Spleen (tissue), 11 donors: ENCODE measurements at regions not wholly inside any gene's neighbourhood (a gene's known extent, or its start where the extent isn't known, plus 50 kb on each side); places are given as distances from the start of the nearest gene placed in this dataset.

ENCODE experiments used
- DNase-seq: peaks from one replicate; pipeline ENCODE4 v3.0.0-alpha.2; 2020
- H3K27ac ChIP-seq, 8 donors: fragments of 200-600 bp; sonication (generic) in 7 of 8; 1 replicate in 4 of 8; 2 replicates in 4 of 8; pipeline versions ENCODE4 v1.5.0 to v1.8.0; 2016 to 2021; ENCODE audit warnings: inconsistent platforms in 4 of 8, mild to moderate bottlenecking in 4 of 8, moderate library complexity in 1 of 8
- H3K27me3 ChIP-seq, 7 donors: fragments of 200-600 bp; sonication (generic) in 6 of 7; replicated peaks in 1 of 7; 1 replicate in 4 of 7; 2 replicates in 3 of 7; pipeline versions ENCODE4 v1.5.0 to v1.8.0; 2016 to 2021; ENCODE audit warnings: inconsistent platforms in 3 of 7, mild to moderate bottlenecking in 1 of 7
- H3K36me3 ChIP-seq, 6 donors: fragments of 200-600 bp; sonication (generic) in 5 of 6; 1 replicate in 4 of 6; 2 replicates in 2 of 6; pipeline versions ENCODE4 v1.5.0 to v1.8.0; 2016 to 2021; ENCODE audit warnings: inconsistent platforms in 2 of 6
- H3K4me1 ChIP-seq, 6 donors: fragments of 200-600 bp; sonication (generic) in 5 of 6; 1 replicate in 3 of 6; 2 replicates in 3 of 6; pipeline versions ENCODE4 v1.5.0 to v1.8.0; 2016 to 2021; ENCODE audit warnings: inconsistent platforms in 3 of 6
- H3K4me3 ChIP-seq, 8 donors: fragments of 200-600 bp; sonication (generic) in 7 of 8; 1 replicate in 4 of 8; 2 replicates in 4 of 8; pipeline versions ENCODE4 v1.5.0 to v1.8.0; 2016 to 2021; ENCODE audit warnings: inconsistent platforms in 4 of 8, mild to moderate bottlenecking in 4 of 8, moderate library complexity in 2 of 8
- H3K9me3 ChIP-seq, 8 donors: fragments of 200-600 bp; sonication (generic) in 7 of 8; 1 replicate in 4 of 8; 2 replicates in 4 of 8; pipeline versions ENCODE4 v1.5.0 to v1.8.0; 2016 to 2021; ENCODE audit warnings: inconsistent platforms in 4 of 8
- CTCF ChIP-seq, 11 experiments: fragments of 200-600 bp in 7 of 11; fragments of 450-650 bp in 4 of 11; sonication (generic) in 4 of 11; IDR thresholded peaks in 8 of 11; conservative IDR thresholded peaks in 3 of 11; 1 replicate in 7 of 11; 2 replicates in 4 of 11; pipeline versions ENCODE4 v1.4.0 to v1.8.0; 2016 to 2021; ENCODE audit warnings: antibody characterized with exemption in 11 of 11, inconsistent platforms in 4 of 11, mild to moderate bottlenecking in 1 of 11
- POLR2A ChIP-seq, 3 donors: fragments of 450-650 bp; IDR thresholded peaks; one replicate each; pipeline ENCODE4 v1.5.1; 2017; ENCODE audit warnings: antibody characterized with exemption in 3 of 3, mild to moderate bottlenecking in 1 of 3
- POLR2AphosphoS5 ChIP-seq, 3 donors: sonication (generic); formaldehyde crosslinking; IDR thresholded peaks; one replicate each; pipeline ENCODE4 v1.5.1; 2017; ENCODE audit warnings: antibody characterized with exemption in 3 of 3
- WGBS, 5 donors: extraction: QIAGEN DNeasy Blood & Tissue Kit in 3 of 5; methylation state at CpG; one replicate each; pipeline versions ENCODE4 v1.1.5 to v1.1.7; 2013 to 2018; 5-methylcytosine and 5-hydroxymethylcytosine counted together
- intact Hi-C: fragments of 100-400 bp; cut with DNase I; formaldehyde crosslinking; loops from one replicate; pipeline ENCODE4 v1.15.0; 2023; ENCODE audit warnings: low total_unique reads
- donor health status: healthy with polysubstance abuse.
- donor health status: DM: no; HTN: no; CAD: no; lungs with moderate emphysema.
- donor health status: DM: no; HTN: no; CAD: no.
- donor health status: Bipolar disorder and iron deficiency.
- donor health status: healthy.
- donor health status: DM: no; HTN: no; CAD: no.
- donor health status: DM: yes; HTN: yes; CAD: no.

DNA sequence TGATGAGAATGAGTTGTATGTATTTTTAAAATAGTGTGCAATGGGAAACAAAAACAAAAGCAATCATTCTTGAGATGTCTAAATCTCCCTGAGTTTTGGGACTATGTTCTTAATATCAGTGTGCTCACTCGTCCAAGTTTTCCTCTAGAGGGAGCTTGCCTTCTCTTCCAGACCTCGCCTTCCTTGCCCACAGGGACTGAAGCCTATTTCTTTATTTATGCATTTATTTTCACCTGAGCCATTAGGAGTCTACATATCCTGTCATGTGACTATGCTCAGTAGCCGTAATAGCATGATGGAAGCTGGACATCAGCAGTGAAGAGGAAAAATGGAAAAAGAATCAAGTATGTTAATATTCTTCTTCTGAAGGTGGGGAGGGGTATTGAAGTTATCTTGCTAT is 131.2 kb downstream of the SH3BGRL2 start:
- Histone ChIP-seq H3K9me3 (peaks cover 0 to 13% (median 9%) of the 10 kb centered on the region in 8 donors), H3K27me3 (peaks cover 0 to 18% (median 0%) of the 10 kb centered on the region in 7 donors), H3K27ac (no peak overlapping the region), H3K4me1 (no peaks in the 10 kb centered on the region), H3K36me3 (no peaks in the 10 kb centered on the region), H3K4me3 (no peak overlapping the region)
- intact Hi-C loops: no loop called here
- 34 to 45% (median 39%) methylated on average over 3 of the region's 3 CpGs for WGBS, 5 donors
- DNase-seq: no peak
- TF ChIP-seq POLR2A (IDR thresholded peaks at IDR 0.05): no peak
- no peak for TF ChIP-seq POLR2AphosphoS5 (IDR thresholded peaks at IDR 0.05)
- TF ChIP-seq CTCF (IDR thresholded peaks at IDR 0.05 in 8 of 11, conservative IDR thresholded peaks at IDR 0.05 in 3 of 11): no peak

DNA sequence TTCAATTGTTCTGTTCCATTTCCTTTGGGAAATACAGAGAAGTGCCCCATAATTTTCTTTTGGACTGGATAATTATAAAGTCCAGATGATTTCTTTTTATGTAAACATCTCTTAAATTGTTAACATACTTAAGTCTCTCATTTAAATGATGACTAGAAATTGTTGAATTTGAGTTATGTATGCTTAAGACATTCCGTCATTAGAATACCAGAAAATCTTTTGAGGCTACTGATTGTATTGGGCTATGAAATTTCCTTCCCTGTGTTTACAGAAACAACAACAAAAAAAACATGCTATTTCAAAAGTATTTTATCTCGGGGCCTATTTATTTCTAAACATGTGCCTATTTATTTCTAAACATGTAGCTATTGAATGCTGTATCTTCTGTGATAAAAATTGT is 125.4 kb downstream of the SH3BGRL2 start:
- no peak for DNase-seq
- no peaks in the 10 kb centered on the region for H3K4me1 ChIP-seq
- intact Hi-C loops: no loop called here
- H3K9me3 ChIP-seq: no peaks in the 10 kb centered on the region
- 59 to 75% (median 71%) methylated on average over 2 of the region's 2 CpGs for WGBS, 5 donors
- H3K27ac ChIP-seq: no peak overlapping the region
- H3K27me3 ChIP-seq: peaks cover 0 to 14% (median 0%) of the 10 kb centered on the region in 7 donors
- H3K4me3 ChIP-seq: no peak overlapping the region
- no peaks in the 10 kb centered on the region for H3K36me3 ChIP-seq
- TF ChIP-seq POLR2AphosphoS5 (IDR thresholded peaks at IDR 0.05) (no peak), CTCF (IDR thresholded peaks at IDR 0.05 in 8 of 11, conservative IDR thresholded peaks at IDR 0.05 in 3 of 11) (no peak)

DNA sequence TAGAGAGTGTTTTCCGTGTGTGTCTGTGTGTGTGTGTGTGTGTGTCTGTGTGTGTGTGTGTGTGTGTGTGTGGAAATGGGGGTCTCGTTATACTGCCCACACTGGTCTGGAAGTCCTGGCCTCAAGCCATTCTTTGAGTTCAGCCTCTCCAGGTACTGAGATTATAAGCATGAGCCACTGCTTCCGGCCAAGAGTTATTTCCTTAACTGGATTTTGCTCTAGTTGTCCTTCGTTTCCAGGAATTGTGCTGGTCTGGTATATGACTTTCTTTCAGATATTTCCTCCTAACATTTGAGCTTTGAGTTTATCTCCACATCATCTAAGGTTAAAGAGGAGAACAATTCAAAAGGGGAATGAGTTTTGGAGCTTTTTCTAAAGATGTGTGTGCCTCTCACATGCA is 124.8 kb downstream of the SH3BGRL2 start:
- Histone ChIP-seq H3K36me3 (no peaks in the 10 kb centered on the region), H3K4me1 (no peaks in the 10 kb centered on the region), H3K9me3 (no peaks in the 10 kb centered on the region), H3K4me3 (no peak overlapping the region), H3K27me3 (peaks cover 0 to 8% (median 0%) of the 10 kb centered on the region in 7 donors), H3K27ac (no peak overlapping the region)
- TF ChIP-seq POLR2AphosphoS5 (IDR thresholded peaks at IDR 0.05): no peak
- no peak for TF ChIP-seq POLR2A (IDR thresholded peaks at IDR 0.05)
- no peak for TF ChIP-seq CTCF (IDR thresholded peaks at IDR 0.05 in 8 of 11, conservative IDR thresholded peaks at IDR 0.05 in 3 of 11)
- intact Hi-C loops: no loop called here
- DNase-seq: no peak
- 32 to 44% (median 35%) methylated on average over 4 of the region's 4 CpGs for WGBS, 5 donors
